ENCODE measurements at regions not wholly inside any gene's neighbourhood (a gene's known extent, or its start where the extent isn't known, plus 50 kb on each side); places are given as distances from the start of the nearest gene placed in this dataset.

GRCh38 chr1:217224201-217224600 is 406.7 kb downstream of the GPATCH2 start:
- TF ChIP-seq MXI1 (IDR thresholded peaks at IDR 0.05; ENCODE audit: borderline replicate concordance, low read depth, low read length) (no peak), MAZ (IDR thresholded peaks at IDR 0.05; ENCODE audit: borderline replicate concordance, low read depth, low read length) (no peak), POLR2A (IDR thresholded peaks at IDR 0.05; ENCODE audit: low read depth, low read length) (no peak), RCOR1 (IDR thresholded peaks at IDR 0.05; ENCODE audit: insufficient replicate concordance, low read length) (no peak), MAFK (IDR thresholded peaks at IDR 0.05; ENCODE audit: low read depth, low read length) (no peak), NFE2L2 (IDR thresholded peaks at IDR 0.05; ENCODE audit: low read depth, low read length) (no peak), BHLHE40 (IDR thresholded peaks at IDR 0.05; ENCODE audit: low read depth, low read length) (no peak), SMC3 (IDR thresholded peaks at IDR 0.05; ENCODE audit: low read depth, low read length) (no peak), USF2 (IDR thresholded peaks at IDR 0.05; ENCODE audit: low read depth, low read length) (no peak), FOS (IDR thresholded peaks at IDR 0.05; ENCODE audit: low read depth, low read length) (no peak), RFX5 (IDR thresholded peaks at IDR 0.05; ENCODE audit: low read depth, low read length) (no peak), CHD1 (IDR thresholded peaks at IDR 0.05; ENCODE audit: low read depth, low read length) (no peak), CTCF (conservative IDR thresholded peaks at IDR 0.05; ENCODE audit: low read depth, low read length) (no peak), RAD21 (IDR thresholded peaks at IDR 0.05; ENCODE audit: low read length) (no peak), ELK1 (IDR thresholded peaks at IDR 0.05; ENCODE audit: borderline replicate concordance, low read depth, low read length) (no peak)
- Histone ChIP-seq H3K23ac (ENCODE audit: low read depth, low read length) (no peak overlapping the region), H3K9me1 (ENCODE audit: insufficient read depth, low read length) (no peaks in the 10 kb centered on the region), H3K79me1 (ENCODE audit: low read depth in 1 of 2, low read length in 2 of 2) (no peaks in the 10 kb centered on the region), H4K91ac (ENCODE audit: insufficient read depth, low read depth, low read length) (no peak overlapping the region), H3K27me3 (ENCODE audit: control insufficient read depth, insufficient read depth, low read length) (no peaks in the 10 kb centered on the region), H4K5ac (ENCODE audit: low read depth, low read length) (no peak overlapping the region), H2BK15ac (ENCODE audit: low read depth, low read length) (no peak overlapping the region), H2AFZ (replicated peaks; ENCODE audit: low read length, poor library complexity) (no peak overlapping the region), H3K27ac (ENCODE audit: insufficient read depth, low read length) (no peak overlapping the region), H3K4me2 (ENCODE audit: low read depth, low read length) (no peak overlapping the region), H3K18ac (ENCODE audit: low read depth, low read length) (no peak overlapping the region), H3K9ac (ENCODE audit: low read depth, low read length) (no peak overlapping the region), H4K8ac (ENCODE audit: low read depth in 2 of 2, low read length in 2 of 2) (no peak overlapping the region), H3K56ac (ENCODE audit: extremely low read depth, insufficient read depth, low read length) (no peak overlapping the region), H2AK5ac (ENCODE audit: low read depth, low read length) (no peak overlapping the region), H2AK9ac (replicated peaks; ENCODE audit: low read depth, low read length, poor library complexity) (no peak overlapping the region), H3K4me3 (ENCODE audit: insufficient read depth, low read depth, low read length) (no peak overlapping the region), H2BK5ac (ENCODE audit: low read depth, low read length, poor library complexity, severe bottlenecking) (no peak overlapping the region), H3K36me3 (ENCODE audit: control insufficient read depth, insufficient read depth, low read length) (no peaks in the 10 kb centered on the region), H3K4me1 (ENCODE audit: control insufficient read depth, insufficient read depth, low read length) (no peaks in the 10 kb centered on the region), H3K9me3 (ENCODE audit: control insufficient read depth, insufficient read depth, low read length) (no peaks in the 10 kb centered on the region), H4K20me1 (ENCODE audit: insufficient read depth, low read length) (no peaks in the 10 kb centered on the region), H2BK120ac (ENCODE audit: low read depth, low read length) (no peak overlapping the region), H3K4ac (ENCODE audit: low read depth, low read length) (no peak overlapping the region), H3K14ac (replicated peaks; ENCODE audit: low read depth, low read length) (no peak overlapping the region), H2BK20ac (ENCODE audit: low read depth, low read length) (no peak overlapping the region)
- DNase-seq (no peak), ATAC-seq (ENCODE audit: low read depth) (no peak)
- intact Hi-C loops (cut with micrococcal nuclease) (no loop called here), dilution Hi-C loops (cut with HindIII; ENCODE audit: low sequenced_read_pairs, unreplicated experiment) (no loop called here), in situ Hi-C loops (cut with MboI; ENCODE audit: low sequenced_read_pairs) (no loop called here)
- ChIA-PET CTCF (no interaction called here), POLR2A (ENCODE audit: unreplicated experiment) (no interaction called here)
- WGBS, 2 experiments (ENCODE audit: extremely low coverage in 2 of 2, insufficient read length in 1 of 2), result no CpG with 5 or more reads among the region's 1 CpG
- no TSS peak for BruUV-seq (replicated peaks)

Measured in IMR-90 (cell line).